DND-41 (cell line): ENCODE measurements at regions not wholly inside any gene's neighbourhood (a gene's known extent, or its start where the extent isn't known, plus 50 kb on each side); places are given as distances from the start of the nearest gene placed in this dataset.

Experiments used
- ATAC-seq: fragments of 200-7000 bp; cut with Tn5 transposase; 3 replicates; pipeline ENCODE4 v1.9.1; 2021; ENCODE audit warnings: low read depth; ENCODE audit not compliant: insufficient read depth
- DNase-seq: peaks from one replicate; pipeline ENCODE4 v3.0.0-alpha.2; 2020
- H2AFZ ChIP-seq: 2 replicates; pipeline ENCODE4 v1.6.0; 2012; ENCODE audit warnings: low read depth, low read length
- H3K27ac ChIP-seq: 2 replicates; pipeline ENCODE4 v1.5.1; 2012; ENCODE audit warnings: low read length, inconsistent platforms
- H3K27me3 ChIP-seq: fragments of 200-600 bp; sonication (generic); 2 replicates; pipeline ENCODE4 v1.6.0; 2012; ENCODE audit warnings: low read length, mild to moderate bottlenecking, inconsistent platforms; ENCODE audit not compliant: insufficient read depth, poor library complexity
- H3K36me3 ChIP-seq: 2 replicates; pipeline ENCODE4 v1.5.1; 2012; ENCODE audit warnings: low read length, inconsistent platforms; ENCODE audit not compliant: insufficient read depth
- H3K4me1 ChIP-seq: 2 replicates; pipeline ENCODE4 v1.5.1; 2012; ENCODE audit warnings: mild to moderate bottlenecking, low read length; ENCODE audit not compliant: insufficient read depth
- H3K4me2 ChIP-seq: 2 replicates; pipeline ENCODE4 v1.6.0; 2012; ENCODE audit warnings: mild to moderate bottlenecking, moderate library complexity, low read length, inconsistent platforms; ENCODE audit not compliant: insufficient read depth
- H3K4me3 ChIP-seq, 2 experiments: fragments of 200-600 bp in 1 of 2; shearing (Covaris generic) in 1 of 2; 2 replicates each; pipeline ENCODE4 v1.5.1; 2012 to 2016; ENCODE audit warnings: inconsistent platforms in 2 of 2, low read length in 2 of 2, mild to moderate bottlenecking in 2 of 2, low read depth in 1 of 2, moderate library complexity in 1 of 2
- H3K79me2 ChIP-seq: 2 replicates; pipeline ENCODE4 v1.6.0; 2012; ENCODE audit warnings: low read length, inconsistent platforms; ENCODE audit not compliant: insufficient read depth
- H3K9ac ChIP-seq: 2 replicates; pipeline ENCODE4 v1.6.0; 2012; ENCODE audit warnings: low read depth, mild to moderate bottlenecking, inconsistent platforms, low read length, moderate library complexity
- H3K9me3 ChIP-seq: 2 replicates; pipeline ENCODE4 v1.5.1; 2012; ENCODE audit warnings: low read length, moderate library complexity, mild to moderate bottlenecking, inconsistent platforms; ENCODE audit not compliant: insufficient read depth, severe bottlenecking
- H4K20me1 ChIP-seq: 2 replicates; pipeline ENCODE4 v1.6.0; 2012; ENCODE audit warnings: low read length; ENCODE audit not compliant: insufficient read depth
- EZH2 ChIP-seq: IDR thresholded peaks from 3 replicates; pipeline ENCODE4 v1.6.1; 2012; ENCODE audit warnings: borderline replicate concordance, low read depth, mild to moderate bottlenecking, moderate library complexity, low read length, inconsistent platforms; ENCODE audit not compliant: severe bottlenecking
- TF ChIP-seq, protein P1 (sequence below): IDR thresholded peaks from 2 replicates; pipeline ENCODE4 v1.5.1; 2012; ENCODE audit warnings: borderline replicate concordance, low read length, moderate library complexity, mild to moderate bottlenecking; ENCODE audit not compliant: poor library complexity, severe bottlenecking; ENCODE audit errors: extremely low read depth

DNA sequence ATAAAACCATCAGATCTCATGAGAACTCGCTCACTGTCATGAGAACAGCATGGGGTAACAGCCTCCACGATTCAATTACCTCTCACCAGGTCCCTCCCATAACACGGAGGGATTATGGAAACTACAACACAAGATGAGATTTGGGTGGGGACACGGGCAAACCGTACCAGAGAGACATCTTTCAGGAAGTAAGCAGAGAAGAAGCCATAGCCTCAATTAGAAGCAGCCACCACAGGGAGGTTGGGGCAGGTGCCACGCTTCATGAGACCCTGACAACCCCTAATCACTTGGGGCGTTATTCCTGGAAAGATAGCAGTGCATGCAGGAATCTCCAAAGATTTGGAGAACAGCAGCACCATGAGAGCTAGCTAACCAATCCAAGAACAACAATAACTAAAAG, 52.9 kb upstream of the SIRPG start:
- no peak for TF ChIP-seq EZH2
- TF ChIP-seq, protein P1, sequence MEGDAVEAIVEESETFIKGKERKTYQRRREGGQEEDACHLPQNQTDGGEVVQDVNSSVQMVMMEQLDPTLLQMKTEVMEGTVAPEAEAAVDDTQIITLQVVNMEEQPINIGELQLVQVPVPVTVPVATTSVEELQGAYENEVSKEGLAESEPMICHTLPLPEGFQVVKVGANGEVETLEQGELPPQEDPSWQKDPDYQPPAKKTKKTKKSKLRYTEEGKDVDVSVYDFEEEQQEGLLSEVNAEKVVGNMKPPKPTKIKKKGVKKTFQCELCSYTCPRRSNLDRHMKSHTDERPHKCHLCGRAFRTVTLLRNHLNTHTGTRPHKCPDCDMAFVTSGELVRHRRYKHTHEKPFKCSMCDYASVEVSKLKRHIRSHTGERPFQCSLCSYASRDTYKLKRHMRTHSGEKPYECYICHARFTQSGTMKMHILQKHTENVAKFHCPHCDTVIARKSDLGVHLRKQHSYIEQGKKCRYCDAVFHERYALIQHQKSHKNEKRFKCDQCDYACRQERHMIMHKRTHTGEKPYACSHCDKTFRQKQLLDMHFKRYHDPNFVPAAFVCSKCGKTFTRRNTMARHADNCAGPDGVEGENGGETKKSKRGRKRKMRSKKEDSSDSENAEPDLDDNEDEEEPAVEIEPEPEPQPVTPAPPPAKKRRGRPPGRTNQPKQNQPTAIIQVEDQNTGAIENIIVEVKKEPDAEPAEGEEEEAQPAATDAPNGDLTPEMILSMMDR: no peak
- Histone ChIP-seq H3K36me3 (no peaks in the 10 kb centered on the region), H3K79me2 (no peaks in the 10 kb centered on the region), H3K27ac (no peak overlapping the region), H3K4me3 (no peak overlapping the region), H3K27me3 (no peaks in the 10 kb centered on the region), H3K9ac (no peak overlapping the region), H3K9me3 (no peaks in the 10 kb centered on the region), H3K4me2 (no peak overlapping the region), H4K20me1 (no peaks in the 10 kb centered on the region), H2AFZ (no peak overlapping the region), H3K4me1 (no peaks in the 10 kb centered on the region)
- ATAC-seq: no peak
- no peak for DNase-seq

DNA sequence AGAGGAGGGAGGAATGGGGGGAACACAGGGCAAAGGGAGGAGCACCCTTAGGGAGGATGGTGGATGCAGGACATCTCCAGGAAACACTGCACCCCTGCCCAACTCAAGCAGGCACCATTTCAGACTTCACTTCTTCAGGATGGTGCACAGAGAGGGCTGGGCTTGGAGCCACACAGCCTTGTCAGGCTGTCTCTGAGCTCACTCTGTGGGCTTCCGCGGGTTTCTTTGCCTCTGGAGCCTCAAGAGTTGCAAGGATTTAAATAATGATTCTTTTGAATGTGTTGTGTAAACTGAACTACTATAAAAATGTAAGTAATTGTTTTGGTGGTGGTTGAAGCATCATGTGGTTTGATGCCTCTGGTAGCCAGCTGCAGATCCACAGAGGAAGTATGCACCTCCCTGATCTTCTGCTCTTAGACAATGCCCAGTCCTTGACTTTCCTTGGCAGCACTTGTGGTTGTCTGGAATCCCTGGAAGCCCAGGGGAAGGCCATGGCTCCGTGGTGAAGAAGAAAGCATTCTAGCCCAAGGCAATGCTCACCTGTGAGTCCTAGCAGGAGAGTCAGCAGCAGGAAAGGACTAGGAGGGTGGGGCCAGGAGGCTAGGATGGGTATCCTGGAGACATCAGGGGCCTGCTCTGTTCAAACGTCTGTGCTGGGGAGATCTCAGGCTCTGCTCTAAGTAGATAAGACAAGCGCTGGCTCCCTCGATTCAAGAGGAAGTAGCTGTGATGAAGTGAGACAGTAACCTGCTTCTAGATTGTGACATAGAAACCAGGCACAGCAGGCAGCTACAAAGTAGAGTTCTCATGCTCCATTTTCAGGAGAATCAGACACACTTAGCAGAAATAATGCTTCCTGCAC, 50.2 kb upstream of the SIRPG start:
- H3K27me3 ChIP-seq: no peaks in the 10 kb centered on the region
- H3K36me3 ChIP-seq: no peaks in the 10 kb centered on the region
- TF ChIP-seq, protein P1: no peak
- no peak for TF ChIP-seq EZH2
- H3K79me2 ChIP-seq: no peaks in the 10 kb centered on the region
- no peak for DNase-seq
- ATAC-seq: peak; percentile 50; the same call in 1 of the 3 replicates
- H3K9ac ChIP-seq: no peak overlapping the region
- no peak overlapping the region for H3K27ac ChIP-seq
- H4K20me1 ChIP-seq: no peaks in the 10 kb centered on the region
- H3K4me3 ChIP-seq: no peak overlapping the region
- peaks cover 2% of the 10 kb centered on the region for H3K4me1 ChIP-seq
- H3K9me3 ChIP-seq: no peaks in the 10 kb centered on the region
- H3K4me2 ChIP-seq: no peak overlapping the region
- H2AFZ ChIP-seq: no peak overlapping the region
